ENCODE measurements at regions not wholly inside any gene's neighbourhood (a gene's known extent, or its start where the extent isn't known, plus 50 kb on each side); places are given as distances from the start of the nearest gene placed in this dataset.

- DNase-seq (ENCODE audit: low spot score), result no peak
Measured at GRCh38 chr7:136064627-136065237, 87.6 kb upstream of the MTPN start.

GRCh38 chr7:136064081-136064480 is 86.9 kb upstream of the MTPN start:
- DNase-seq (ENCODE audit: low spot score), result no peak

DNA sequence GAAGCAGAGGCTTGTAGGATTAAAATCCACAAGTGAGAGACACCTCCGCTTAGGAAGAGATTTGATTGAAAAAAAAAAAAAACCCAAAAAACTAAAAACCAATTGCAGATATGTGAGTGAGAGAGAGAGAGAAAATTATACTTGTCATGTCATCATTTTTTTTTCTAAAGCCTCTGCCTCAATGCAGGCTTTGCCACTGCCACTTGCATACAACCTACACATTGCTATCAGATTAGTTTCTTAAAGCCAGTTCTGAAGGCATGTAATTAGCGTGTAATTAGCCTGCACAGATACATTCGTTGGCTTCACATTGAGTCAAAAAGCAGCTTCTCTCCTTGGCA is 86.1 kb upstream of the MTPN start:
- no peak for DNase-seq (ENCODE audit: low spot score)

DNA sequence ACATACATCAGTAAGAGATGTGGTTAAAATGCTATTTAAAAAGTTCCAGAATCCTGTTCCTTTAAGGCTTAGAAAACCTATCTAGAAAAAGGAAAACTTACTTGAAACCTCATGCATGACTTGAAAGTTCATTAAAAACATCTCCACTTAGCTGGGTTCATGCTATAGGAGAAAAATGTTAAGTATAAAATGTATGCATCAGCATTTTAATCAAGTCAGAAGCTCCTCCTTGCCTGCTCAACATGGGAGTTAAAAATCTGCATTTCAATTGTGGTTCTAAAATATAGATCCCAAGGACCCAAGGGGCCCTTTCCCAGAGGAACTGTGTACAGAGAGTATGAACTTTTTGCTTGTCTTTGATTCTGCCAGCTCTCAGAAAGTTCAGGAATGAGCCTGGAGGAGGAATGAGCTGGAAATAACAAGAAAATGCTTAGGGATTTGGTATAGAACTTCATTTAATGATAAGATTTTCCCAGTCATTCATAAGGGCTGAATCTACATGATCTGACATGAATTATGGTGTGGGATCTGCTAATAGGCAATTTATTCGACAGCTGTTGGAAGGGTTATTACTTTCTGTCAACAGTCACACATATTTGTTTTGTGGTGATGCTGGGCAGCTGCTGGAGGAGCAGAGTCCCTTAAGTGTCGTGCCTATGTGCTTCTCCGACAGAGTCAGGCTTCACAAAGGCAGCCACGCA is 85.6 kb upstream of the MTPN start:
- no peak for DNase-seq (ENCODE audit: low spot score)

DNA sequence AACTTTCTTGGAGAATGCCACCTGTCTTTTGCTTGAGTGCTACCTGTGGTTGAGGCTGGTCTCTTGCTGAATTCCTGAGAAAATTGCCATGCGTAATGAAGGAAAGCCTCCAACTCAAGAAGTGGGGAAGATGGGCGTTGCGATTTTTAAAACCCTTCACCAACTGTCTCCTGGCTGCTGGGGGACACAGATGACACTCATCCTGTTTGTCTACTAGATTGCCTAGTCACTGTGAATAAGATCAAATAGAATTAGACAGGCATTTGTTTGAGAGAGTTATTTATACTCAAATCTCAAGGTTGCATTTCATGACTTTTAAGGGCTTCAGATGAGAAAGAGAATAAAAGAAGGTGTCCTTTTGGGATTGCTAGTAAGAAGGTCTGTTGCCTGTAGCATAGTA is 84.3 kb upstream of the MTPN start:
- DNase-seq (ENCODE audit: low spot score), result no peak

GRCh38 chr7:136058546-136058945 is 81.4 kb upstream of the MTPN start:
- DNase-seq (ENCODE audit: low spot score), result no peak

DNA sequence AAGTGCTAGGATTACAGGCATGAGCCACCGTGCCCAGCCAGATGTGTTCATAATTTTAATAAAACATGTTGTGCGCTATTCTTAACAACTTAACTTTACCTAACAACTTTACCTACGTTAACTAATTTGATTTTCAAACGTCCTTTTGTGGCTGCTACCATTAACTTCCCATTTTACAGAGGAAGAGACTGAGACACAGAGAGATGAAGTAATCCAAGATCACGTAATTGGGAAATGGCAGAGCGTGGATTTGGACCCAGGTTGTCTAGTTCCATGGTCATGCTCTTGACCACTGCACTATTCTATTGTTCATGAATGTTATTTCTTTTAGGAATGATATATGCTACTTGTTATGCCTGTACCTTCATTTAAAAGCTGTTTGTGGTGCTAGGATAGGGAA is 80.3 kb upstream of the MTPN start:
- no peak for DNase-seq (ENCODE audit: low spot score)

GRCh38 chr7:136056651-136057231 is 79.6 kb upstream of the MTPN start:
- no peak for DNase-seq (ENCODE audit: low spot score)

DNA sequence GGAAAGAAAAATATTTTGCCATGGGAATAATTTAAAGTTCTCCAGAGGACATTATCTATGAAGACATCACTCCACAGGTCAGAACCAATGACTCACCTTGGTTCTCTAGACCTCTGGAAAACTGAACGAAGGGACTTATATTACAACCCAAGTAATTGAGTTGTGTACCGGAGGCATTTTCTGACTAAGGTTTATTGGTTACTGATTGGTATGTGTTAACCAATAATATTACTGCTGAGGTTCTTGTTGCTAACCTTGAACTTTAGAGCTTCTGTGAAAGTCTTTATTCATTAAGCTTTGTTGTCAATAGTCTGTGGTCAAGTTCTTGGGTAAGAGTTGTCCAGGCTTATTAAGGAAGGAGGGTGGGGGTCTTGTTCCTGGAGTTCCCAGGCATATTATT is 78.1 kb upstream of the MTPN start:
- DNase-seq (ENCODE audit: low spot score), result no peak

GRCh38 chr7:136053689-136054485 is 76.7 kb upstream of the MTPN start:
- DNase-seq (ENCODE audit: low spot score), result no peak

DNA sequence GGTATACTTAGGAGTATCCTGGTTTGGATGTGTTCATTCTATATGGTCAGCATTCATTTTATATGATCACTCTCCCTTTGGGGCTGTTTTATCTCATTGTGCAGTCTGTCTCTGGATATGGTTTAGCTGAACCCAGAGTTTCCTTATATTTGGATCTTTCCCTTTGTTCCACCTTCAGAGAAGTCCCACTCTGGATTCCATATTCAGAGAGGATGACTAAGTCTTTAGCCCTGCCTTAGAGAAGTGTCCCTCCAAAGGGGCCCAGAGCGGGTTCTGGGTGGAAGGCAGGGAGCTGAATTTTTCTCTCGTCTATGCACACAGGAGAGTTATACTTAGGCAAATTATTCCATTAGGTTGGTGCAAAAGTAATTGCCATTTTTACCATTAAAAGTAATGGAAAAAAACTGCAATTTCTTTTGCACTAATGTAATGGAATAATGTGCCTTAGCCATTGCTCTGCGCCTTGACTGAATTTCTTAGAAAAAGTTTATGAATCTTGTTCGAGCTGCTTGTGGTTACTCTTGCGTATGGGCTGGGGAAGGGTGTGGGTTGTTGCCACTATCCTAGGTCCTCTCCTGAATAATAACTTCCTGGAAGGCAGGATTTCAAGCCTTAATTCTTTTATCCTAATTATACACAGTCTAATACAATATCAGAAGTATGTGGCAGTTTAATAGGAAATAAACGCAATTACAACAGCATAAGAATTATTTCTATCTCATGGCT is 74.2 kb upstream of the MTPN start:
- no peak for DNase-seq (ENCODE audit: low spot score)

DNA sequence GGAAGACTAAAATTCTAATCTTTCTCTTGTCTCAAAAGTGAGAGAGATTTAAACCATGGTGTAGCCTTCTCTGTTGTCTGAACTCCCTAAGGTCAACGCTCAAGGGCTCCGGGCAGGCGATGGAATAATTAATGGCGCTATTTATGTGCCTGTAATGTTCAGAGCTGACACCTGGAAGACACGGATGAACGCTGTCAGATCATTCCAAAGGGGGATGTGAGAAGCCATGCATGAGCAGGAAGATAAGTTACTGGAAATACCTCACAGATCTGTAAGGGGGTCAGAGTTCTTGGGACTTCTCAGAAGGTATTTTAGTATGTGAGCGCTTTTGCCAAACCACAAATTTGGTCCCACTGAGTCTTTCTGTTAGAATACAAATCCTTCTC is 73.3 kb upstream of the MTPN start:
- no peak for DNase-seq (ENCODE audit: low spot score)

DNA sequence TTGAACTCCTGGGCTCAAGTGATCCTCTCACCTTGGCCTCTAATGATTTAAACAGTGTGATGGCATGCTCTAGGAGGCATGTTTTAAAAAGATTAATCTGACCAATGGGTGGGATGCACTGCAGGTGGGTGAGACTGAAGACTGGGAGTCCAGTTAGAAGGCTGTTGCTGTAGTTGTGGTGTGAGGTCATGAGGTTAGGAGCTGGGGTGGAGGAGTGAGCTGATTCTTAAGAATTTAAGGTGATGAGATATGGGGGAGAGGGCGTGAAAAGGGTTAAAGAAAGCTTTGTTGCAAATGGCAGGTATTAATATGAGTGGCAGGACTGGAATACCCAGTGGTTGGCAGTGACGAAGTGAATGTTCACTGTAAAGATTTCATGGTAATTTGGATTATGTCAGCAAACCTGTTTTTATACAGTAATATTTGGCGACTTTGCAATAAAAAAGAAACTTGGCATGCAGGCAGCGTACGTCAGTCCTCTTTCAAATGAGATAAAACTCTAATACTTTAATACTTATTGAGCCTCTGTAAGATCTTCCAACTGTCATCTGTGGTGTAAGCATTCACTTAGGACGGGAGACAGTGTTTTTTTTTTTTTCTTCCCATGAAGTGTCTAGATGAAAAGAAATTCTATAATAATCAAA is 72.8 kb upstream of the MTPN start:
- DNase-seq (ENCODE audit: low spot score), result no peak

DNA sequence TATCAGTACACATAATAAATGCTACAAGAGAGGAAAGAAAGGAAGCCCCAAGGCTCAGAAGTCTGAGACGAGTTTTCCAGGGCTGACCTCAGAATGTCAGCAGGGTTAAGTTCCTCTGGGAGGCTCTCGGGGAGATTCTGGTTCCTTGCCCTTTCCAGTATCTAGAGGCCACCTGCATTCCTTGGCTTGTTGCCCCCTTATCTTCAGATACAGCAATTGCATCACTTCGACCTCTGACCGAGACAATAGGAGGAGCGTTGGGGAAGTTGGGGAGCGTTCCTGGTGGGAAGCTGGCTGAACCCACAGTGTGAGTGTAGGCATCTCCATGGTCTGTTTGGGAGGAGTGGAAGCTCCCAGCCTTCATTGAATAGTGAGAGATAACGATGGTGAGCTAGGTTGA is 72.0 kb upstream of the MTPN start:
- DNase-seq (ENCODE audit: low spot score), result no peak

DNA sequence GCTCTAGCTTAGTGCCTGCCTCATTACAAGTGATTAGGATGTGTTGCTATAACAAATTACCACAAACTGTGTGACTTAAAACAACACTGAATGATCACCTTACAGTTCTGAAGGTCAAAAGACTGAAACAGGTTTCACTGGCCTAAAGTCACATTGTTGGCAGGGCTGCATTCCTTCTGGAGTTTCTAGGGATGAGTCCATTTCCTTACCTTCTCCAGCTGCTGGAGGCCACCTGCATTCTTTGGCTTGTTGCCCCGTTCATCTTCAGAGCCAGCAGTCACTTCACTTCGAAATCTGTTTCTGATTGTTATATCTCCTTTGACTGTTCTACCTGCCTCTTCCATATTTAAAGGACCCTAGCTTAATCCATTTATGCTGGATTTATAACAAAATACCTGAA is 69.4 kb upstream of the MTPN start:
- DNase-seq (ENCODE audit: low spot score), result no peak

DNA sequence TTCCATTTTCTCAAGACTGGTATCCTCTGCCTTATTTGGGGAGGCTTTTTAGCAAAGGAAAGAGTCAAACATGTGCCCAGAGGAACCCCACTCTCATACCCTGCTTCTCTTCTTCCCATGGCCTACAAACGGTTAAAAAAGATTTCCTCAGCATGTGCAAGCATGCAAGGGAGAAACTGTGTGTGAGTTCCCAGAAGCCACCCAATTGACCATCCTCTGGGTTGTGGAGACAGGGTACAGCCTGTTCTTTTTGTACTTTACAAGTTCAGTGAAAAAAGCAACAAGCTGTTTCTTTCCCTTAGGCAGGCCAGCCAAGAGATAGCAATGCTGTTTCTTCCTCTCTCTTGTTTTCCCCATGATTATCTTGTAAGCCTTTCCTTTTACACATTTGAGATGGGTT is 68.8 kb upstream of the MTPN start:
- no peak for DNase-seq (ENCODE audit: low spot score)

DNA sequence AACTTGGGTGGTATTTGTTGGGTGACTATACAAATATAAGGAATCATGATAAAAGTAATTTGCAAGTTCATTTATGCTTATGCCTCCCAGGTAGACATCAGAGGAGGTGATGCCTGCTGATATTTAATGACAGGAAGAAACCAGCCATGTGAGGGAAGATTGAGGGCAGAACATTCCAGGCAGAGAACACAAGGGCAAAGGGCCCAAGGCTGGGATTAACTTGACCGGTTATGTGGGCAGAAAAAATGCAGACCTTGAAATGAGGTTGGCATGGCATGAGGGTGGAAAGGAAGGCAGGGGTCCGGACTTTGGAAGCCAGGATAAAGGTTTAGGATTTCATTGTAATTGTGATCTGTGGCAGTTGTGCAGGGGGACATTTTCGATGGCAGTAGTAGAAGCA is 68.0 kb upstream of the MTPN start:
- DNase-seq (ENCODE audit: low spot score), result no peak

DNA sequence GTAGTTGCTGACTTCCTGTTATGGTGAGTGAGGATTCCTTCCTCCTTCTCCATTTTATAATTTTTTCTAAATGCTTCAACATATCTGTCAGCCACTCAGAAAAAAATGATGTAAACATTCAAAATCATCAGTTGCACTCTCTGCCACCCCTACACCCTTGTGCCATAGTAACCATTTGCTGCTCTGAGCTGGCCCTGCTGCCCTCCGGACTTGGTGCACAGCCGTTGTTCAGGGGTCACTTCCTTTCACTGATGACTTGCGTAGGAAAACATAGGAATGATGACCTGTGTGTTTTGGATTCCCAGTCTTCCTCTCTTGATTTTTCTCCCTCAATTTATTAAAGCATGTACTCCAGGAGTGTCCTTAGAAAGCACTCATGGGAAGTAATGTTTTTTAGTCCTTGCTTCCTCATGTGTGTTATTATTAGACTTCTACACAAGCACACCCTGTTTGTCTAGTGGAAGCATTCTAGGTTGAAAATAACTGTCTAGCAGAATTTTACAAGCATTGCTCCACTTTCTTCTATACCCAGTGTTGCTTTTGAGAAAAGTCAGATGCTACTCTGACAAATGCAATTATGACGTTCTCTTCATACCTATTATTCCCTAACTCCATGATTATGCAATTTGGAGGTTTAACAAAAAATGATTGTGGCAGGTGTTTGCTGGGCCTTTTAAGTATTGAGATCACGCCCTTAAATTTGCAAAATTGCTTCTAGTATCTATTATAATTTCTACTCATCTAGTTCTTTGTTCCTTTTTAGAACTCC is 62.6 kb upstream of the MTPN start:
- no peak for DNase-seq (ENCODE audit: low spot score)

DNA sequence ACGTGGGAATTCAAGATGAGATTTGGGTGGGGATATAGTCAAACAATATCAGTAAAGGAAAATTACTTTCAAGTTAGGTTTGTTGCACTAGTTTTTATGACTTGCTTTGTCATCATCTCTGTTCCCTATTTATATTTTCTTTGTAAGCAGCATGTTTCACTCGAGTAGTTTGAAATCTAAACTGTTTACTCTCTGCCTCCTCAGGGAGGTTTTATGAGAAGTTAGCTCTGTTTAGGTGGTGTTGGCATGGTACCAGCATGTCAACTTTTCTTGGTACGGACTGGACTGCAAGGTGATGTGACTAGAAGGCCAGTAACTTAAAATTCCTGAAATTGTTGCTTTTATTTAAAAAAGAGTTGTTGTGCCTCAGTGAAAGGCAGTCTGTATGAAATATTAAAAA is 59.2 kb upstream of the MTPN start:
- DNase-seq (ENCODE audit: low spot score), result no peak

GRCh38 chr7:136034132-136034531 is 57.0 kb upstream of the MTPN start:
- no peak for DNase-seq (ENCODE audit: low spot score)

DNA sequence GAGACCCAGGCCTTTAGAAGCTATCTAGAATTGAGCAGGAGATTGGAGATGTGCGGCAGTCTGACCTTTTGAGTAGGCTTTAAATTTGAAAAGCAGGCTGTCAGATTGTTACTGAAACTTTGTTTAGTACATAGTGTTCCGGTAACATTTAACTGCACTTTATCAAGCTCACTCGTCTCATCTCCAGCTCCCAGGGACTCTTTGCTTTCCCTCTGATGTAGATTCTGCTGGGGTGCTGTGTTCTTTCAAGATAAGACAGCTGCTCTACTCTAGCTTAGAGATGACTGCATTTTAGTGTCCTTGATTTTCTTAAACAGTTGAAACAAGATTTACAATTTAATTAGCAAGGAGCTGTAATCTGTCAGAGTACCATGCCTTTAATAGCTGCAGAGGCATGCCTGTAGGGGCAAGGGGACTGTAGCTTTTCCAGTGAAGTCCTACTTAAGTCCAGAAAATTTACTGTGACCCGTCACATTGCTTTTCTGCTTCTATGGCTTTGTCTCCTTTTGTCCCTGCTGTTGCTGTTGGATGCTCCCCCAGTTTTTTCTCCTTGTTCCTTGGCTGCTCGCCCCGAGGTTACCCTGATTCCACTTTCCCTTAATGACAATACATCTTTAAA is 56.4 kb upstream of the MTPN start:
- DNase-seq (ENCODE audit: low spot score), result no peak
